NT2/D1 (cell line): ENCODE measurements at regions not wholly inside any gene's neighbourhood (a gene's known extent, or its start where the extent isn't known, plus 50 kb on each side); places are given as distances from the start of the nearest gene placed in this dataset.

ENCODE experiments used
- SUZ12 ChIP-seq: IDR thresholded peaks from 2 replicates; pipeline ENCODE4 v1.6.1; 2011; ENCODE audit not compliant: insufficient read length, insufficient read depth; ENCODE audit errors: extremely low read depth
- YY1 ChIP-seq: IDR thresholded peaks from 2 replicates; pipeline ENCODE4 v1.6.1; 2011; ENCODE audit not compliant: insufficient read length, insufficient read depth

DNA sequence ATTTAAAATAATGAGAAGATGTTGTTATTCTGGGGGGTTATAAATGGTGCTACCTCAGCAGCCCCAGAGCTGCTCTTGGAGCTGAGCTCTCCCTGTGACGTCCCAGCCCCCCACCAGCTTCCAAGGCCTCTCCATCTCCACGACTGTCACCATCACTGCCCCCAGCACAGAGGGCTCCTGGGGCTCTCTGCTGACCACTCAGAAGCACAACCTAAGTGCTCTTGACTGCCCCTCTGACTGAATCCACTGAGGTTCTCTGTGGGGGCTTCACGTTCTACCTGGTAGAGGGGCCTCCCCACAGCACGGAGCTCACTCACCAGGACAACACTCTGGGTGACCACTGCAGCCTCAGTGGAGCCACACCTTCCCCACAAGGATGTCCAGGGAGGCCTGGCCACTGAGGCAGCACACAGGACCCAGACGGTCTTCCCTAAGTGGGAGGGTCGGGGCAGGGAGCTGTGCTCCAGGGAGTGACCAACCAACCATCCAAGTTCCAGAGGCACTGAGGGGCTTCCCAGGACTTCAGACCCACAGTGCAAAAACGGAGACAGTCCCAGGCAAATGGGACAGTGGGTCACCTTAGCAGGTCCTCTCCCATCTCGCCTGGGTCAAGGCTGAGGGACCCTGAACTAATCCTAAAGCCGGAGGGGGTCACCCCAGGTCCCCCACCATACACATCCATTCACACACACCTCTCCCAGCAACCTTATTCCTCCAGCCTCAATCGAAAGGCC is 121.0 kb upstream of the PPP2R2D start:
- TF ChIP-seq SUZ12 (no peak), YY1 (no peak)
